ENCODE measurements at regions not wholly inside any gene's neighbourhood (a gene's known extent, or its start where the extent isn't known, plus 50 kb on each side); places are given as distances from the start of the nearest gene placed in this dataset.
"Not testable (repeated sequence)": the region's sequence is repeated elsewhere in the genome, so short reads cannot be mapped to it uniquely, and the experiment has no call there.

- Histone ChIP-seq H3K36me3 (ENCODE audit: control insufficient read depth, insufficient read depth, low read length) (no peaks in the 10 kb centered on the region), H3K4me3 (ENCODE audit: low read depth, low read length) (no peak overlapping the region), H3K27me3 (ENCODE audit: control insufficient read depth, insufficient read depth, low read length) (no peaks in the 10 kb centered on the region)
- no peak for DNase-seq (ENCODE audit: low read depth)
- TF ChIP-seq CTCF (IDR thresholded peaks at IDR 0.05; ENCODE audit: insufficient read depth, low read length, poor library complexity, severe bottlenecking) = no peak
These were observed 243.5 kb downstream of the MFSD1 start for GRCh38 chr3:159045279-159045885.

GRCh38 chr3:159047361-159047760 is 245.5 kb downstream of the MFSD1 start:
- no peak for DNase-seq (ENCODE audit: low read depth)
- Histone ChIP-seq H3K27me3 (ENCODE audit: control insufficient read depth, insufficient read depth, low read length) (no peaks in the 10 kb centered on the region), H3K4me3 (ENCODE audit: low read depth, low read length) (no peak overlapping the region), H3K36me3 (ENCODE audit: control insufficient read depth, insufficient read depth, low read length) (no peaks in the 10 kb centered on the region)
- TF ChIP-seq CTCF (IDR thresholded peaks at IDR 0.05; ENCODE audit: insufficient read depth, low read length, poor library complexity, severe bottlenecking) = no peak

- H3K27me3 ChIP-seq (ENCODE audit: control insufficient read depth, insufficient read depth, low read length); H3K36me3 ChIP-seq (ENCODE audit: control insufficient read depth, insufficient read depth, low read length); DNase-seq (ENCODE audit: low read depth); H3K4me3 ChIP-seq (ENCODE audit: low read depth, low read length): not testable (repeated sequence)
These were observed 250.6 kb downstream of the MFSD1 start for GRCh38 chr3:159052494-159052893.

- Histone ChIP-seq H3K27me3 (ENCODE audit: control insufficient read depth, insufficient read depth, low read length) (no peaks in the 10 kb centered on the region), H3K36me3 (ENCODE audit: control insufficient read depth, insufficient read depth, low read length) (no peaks in the 10 kb centered on the region), H3K4me3 (ENCODE audit: low read depth, low read length) (no peak overlapping the region)
- TF ChIP-seq CTCF (IDR thresholded peaks at IDR 0.05; ENCODE audit: insufficient read depth, low read length, poor library complexity, severe bottlenecking) = no peak
- no peak for DNase-seq (ENCODE audit: low read depth)
These were observed 255.8 kb downstream of the MFSD1 start for GRCh38 chr3:159057621-159058020.

- H3K36me3 ChIP-seq (ENCODE audit: control insufficient read depth, insufficient read depth, low read length) = no peaks in the 10 kb centered on the region
- no peak for TF ChIP-seq CTCF (IDR thresholded peaks at IDR 0.05; ENCODE audit: insufficient read depth, low read length, poor library complexity, severe bottlenecking)
These were observed 257.0 kb downstream of the MFSD1 start for GRCh38 chr3:159058859-159059258.

GRCh38 chr3:159059395-159059794 is 257.5 kb downstream of the MFSD1 start:
- Histone ChIP-seq H3K27me3 (ENCODE audit: control insufficient read depth, insufficient read depth, low read length) (no peaks in the 10 kb centered on the region), H3K4me3 (ENCODE audit: low read depth, low read length) (no peak overlapping the region), H3K36me3 (ENCODE audit: control insufficient read depth, insufficient read depth, low read length) (no peaks in the 10 kb centered on the region)
- TF ChIP-seq CTCF (IDR thresholded peaks at IDR 0.05; ENCODE audit: insufficient read depth, low read length, poor library complexity, severe bottlenecking) = no peak
- DNase-seq (ENCODE audit: low read depth) = no peak

More at GRCh38 chr3:159058859-159059258, 257.0 kb downstream of the MFSD1 start:
- DNase-seq (ENCODE audit: low read depth) = no peak
- no peak overlapping the region for H3K4me3 ChIP-seq (ENCODE audit: low read depth, low read length)
- no peaks in the 10 kb centered on the region for H3K27me3 ChIP-seq (ENCODE audit: control insufficient read depth, insufficient read depth, low read length)
